H9 (cell line): ENCODE measurements at regions not wholly inside any gene's neighbourhood (a gene's known extent, or its start where the extent isn't known, plus 50 kb on each side); places are given as distances from the start of the nearest gene placed in this dataset.
"Not testable (repeated sequence)": the region's sequence is repeated elsewhere in the genome, so short reads cannot be mapped to it uniquely, and the experiment has no call there.

Experiments
- DNase-seq: peaks from one replicate; pipeline ENCODE4 v3.0.0-alpha.2; 2017
- H2AFZ ChIP-seq: one replicate; pipeline ENCODE4 v1.6.1; 2013; ENCODE audit warnings: mild to moderate bottlenecking, low read length, control low read depth, moderate library complexity
- H2AK5ac ChIP-seq: 2 replicates; pipeline ENCODE4 v1.6.1; 2013; ENCODE audit warnings: low read length, control low read depth, mixed read lengths; ENCODE audit not compliant: insufficient read length
- H2BK120ac ChIP-seq: one replicate; pipeline ENCODE4 v1.6.1; 2013; ENCODE audit warnings: low read depth, mild to moderate bottlenecking, low read length, control low read depth, inconsistent platforms; ENCODE audit not compliant: poor library complexity, severe bottlenecking
- H2BK12ac ChIP-seq: 2 replicates; pipeline ENCODE4 v1.6.1; 2013; ENCODE audit warnings: low read length, control low read depth, mixed read lengths, low read depth; ENCODE audit not compliant: insufficient read length
- H2BK15ac ChIP-seq: 2 replicates; pipeline ENCODE4 v1.6.1; 2013; ENCODE audit warnings: low read depth, low read length, control low read depth
- H2BK20ac ChIP-seq: one replicate; pipeline ENCODE4 v1.6.1; 2013; ENCODE audit warnings: low read depth, mild to moderate bottlenecking, low read length, control low read depth, inconsistent platforms; ENCODE audit not compliant: poor library complexity, severe bottlenecking
- H2BK5ac ChIP-seq: 2 replicates; pipeline ENCODE4 v1.6.1; 2013; ENCODE audit warnings: low read length, control low read depth, mixed read lengths; ENCODE audit not compliant: insufficient read length
- H3K14ac ChIP-seq: 2 replicates; pipeline ENCODE4 v1.6.1; 2013; ENCODE audit warnings: low read length, control low read depth; ENCODE audit not compliant: insufficient read depth
- H3K18ac ChIP-seq: 2 replicates; pipeline ENCODE4 v1.6.1; 2013; ENCODE audit warnings: low read depth, mild to moderate bottlenecking, mixed read lengths, low read length, control low read depth; ENCODE audit not compliant: insufficient read length
- H3K23ac ChIP-seq: 2 replicates; pipeline ENCODE4 v1.6.1; 2013; ENCODE audit warnings: low read length, control low read depth, mixed read lengths, low read depth; ENCODE audit not compliant: insufficient read length
- H3K23me2 ChIP-seq: 2 replicates; pipeline ENCODE4 v1.6.1; 2013; ENCODE audit warnings: low read depth, mild to moderate bottlenecking, mixed read lengths, low read length, control low read depth; ENCODE audit not compliant: insufficient read length, poor library complexity, severe bottlenecking
- H3K27ac ChIP-seq: 2 replicates; pipeline ENCODE4 v1.5.1; 2013; ENCODE audit warnings: low read length, control low read depth, mixed read lengths, low read depth; ENCODE audit not compliant: insufficient read length
- H3K27me3 ChIP-seq: 2 replicates; pipeline ENCODE4 v1.6.1; 2013; ENCODE audit warnings: low read length, control low read depth, inconsistent platforms; ENCODE audit not compliant: insufficient read depth
- H3K4ac ChIP-seq: 2 replicates; pipeline ENCODE4 v1.6.1; 2013; ENCODE audit warnings: low read depth, mild to moderate bottlenecking, control low read depth, inconsistent platforms, low read length, moderate library complexity
- H3K4me1 ChIP-seq: 2 replicates; pipeline ENCODE4 v1.6.1; 2013; ENCODE audit warnings: low read length, control low read depth, inconsistent platforms; ENCODE audit not compliant: insufficient read depth
- H3K4me2 ChIP-seq: 2 replicates; pipeline ENCODE4 v1.6.1; 2013; ENCODE audit warnings: low read length, control low read depth, mixed read lengths; ENCODE audit not compliant: insufficient read length, insufficient read depth
- H3K56ac ChIP-seq: 2 replicates; pipeline ENCODE4 v1.6.1; 2013; ENCODE audit warnings: low read depth, mild to moderate bottlenecking, mixed read lengths, low read length, control low read depth; ENCODE audit not compliant: insufficient read length
- H3K79me1 ChIP-seq: 2 replicates; pipeline ENCODE4 v1.6.1; 2013; ENCODE audit warnings: low read depth, mild to moderate bottlenecking, moderate library complexity, low read length, control low read depth, inconsistent platforms; ENCODE audit not compliant: insufficient read depth, poor library complexity, severe bottlenecking
- H3K79me2 ChIP-seq: 2 replicates; pipeline ENCODE4 v1.6.1; 2013; ENCODE audit warnings: low read length, control low read depth, inconsistent platforms; ENCODE audit not compliant: insufficient read depth
- H3K9ac ChIP-seq: 2 replicates; pipeline ENCODE4 v1.6.1; 2013; ENCODE audit warnings: low read length, control low read depth, mixed read lengths; ENCODE audit not compliant: insufficient read length; ENCODE audit errors: extremely low read depth
- H3K9me3 ChIP-seq: one replicate; pipeline ENCODE4 v1.6.1; 2013; ENCODE audit warnings: low read depth, low read length, inconsistent platforms; ENCODE audit not compliant: control insufficient read depth
- H3T11ph ChIP-seq: one replicate; pipeline ENCODE4 v1.6.1; 2013; ENCODE audit warnings: mild to moderate bottlenecking, low read length, control low read depth, inconsistent platforms
- H4K20me1 ChIP-seq: one replicate; pipeline ENCODE4 v1.6.1; 2013; ENCODE audit not compliant: control insufficient read depth, insufficient read length, insufficient read depth
- H4K5ac ChIP-seq: 2 replicates; pipeline ENCODE4 v1.6.1; 2013; ENCODE audit warnings: low read depth, mild to moderate bottlenecking, mixed read lengths, low read length, control low read depth; ENCODE audit not compliant: insufficient read length
- H4K8ac ChIP-seq: replicated peaks from 2 replicates; pipeline ENCODE4 v1.6.1; 2013; ENCODE audit warnings: low read length, control low read depth, mixed read lengths, low read depth; ENCODE audit not compliant: insufficient read length
- H4K91ac ChIP-seq: 2 replicates; pipeline ENCODE4 v1.6.1; 2013; ENCODE audit warnings: low read depth, mild to moderate bottlenecking, moderate library complexity, mixed read lengths, low read length, control low read depth; ENCODE audit not compliant: insufficient read length
- H3K27ac Mint-ChIP-seq, 3 experiments: 2 replicates in 2 of 3; 3 replicates in 1 of 3; pipeline ENCODE4 v1.8.0; 2020 to 2021; ENCODE audit warnings: mixed read lengths in 3 of 3, mild to moderate bottlenecking in 1 of 3, moderate library complexity in 1 of 3
- H3K27me3 Mint-ChIP-seq: 2 replicates; pipeline ENCODE4 v1.8.0; 2021; ENCODE audit warnings: low read depth, mild to moderate bottlenecking, moderate library complexity, mixed read lengths
- H3K36me3 Mint-ChIP-seq, 3 experiments: 2 replicates in 2 of 3; 3 replicates in 1 of 3; pipeline ENCODE4 v1.8.0; 2020 to 2021; ENCODE audit warnings: low read depth in 3 of 3, mixed read lengths in 3 of 3; ENCODE audit not compliant: insufficient read depth in 1 of 3
- H3K4me1 Mint-ChIP-seq, 2 experiments: 2 replicates each; pipeline ENCODE4 v1.8.0; 2020; ENCODE audit warnings: mixed read lengths in 2 of 2
- H3K4me3 Mint-ChIP-seq, 2 experiments: 2 replicates in 1 of 2; 3 replicates in 1 of 2; pipeline ENCODE4 v1.8.0; 2020 to 2021; ENCODE audit warnings: mild to moderate bottlenecking in 2 of 2, mixed read lengths in 2 of 2, moderate library complexity in 1 of 2
- H3K9me3 Mint-ChIP-seq, 2 experiments: 2 replicates in 1 of 2; 3 replicates in 1 of 2; pipeline ENCODE4 v1.8.0; 2020; ENCODE audit warnings: mild to moderate bottlenecking in 2 of 2, mixed read lengths in 2 of 2, moderate library complexity in 1 of 2
- WGBS: extraction: QIAGEN DNeasy Blood & Tissue Kit; methylation state at CpG from one replicate; pipeline ENCODE4 v1.1.7; 2013; ENCODE audit warnings: missing lambda C conversion rate, low lambda C conversion rate, mixed read lengths; ENCODE audit not compliant: insufficient read length; ENCODE audit errors: extremely low coverage; 5-methylcytosine and 5-hydroxymethylcytosine counted together

- not testable (repeated sequence) for H2AFZ ChIP-seq, H2BK12ac ChIP-seq, H3K27me3 ChIP-seq, H3K4ac ChIP-seq, H3K4me3 Mint-ChIP-seq, H3K4me1 Mint-ChIP-seq, H4K91ac ChIP-seq, H2BK5ac ChIP-seq, DNase-seq, H3K4me1 ChIP-seq, H2AK5ac ChIP-seq, H3K23me2 ChIP-seq, H3K27ac ChIP-seq, H3K27ac Mint-ChIP-seq, H3K27me3 Mint-ChIP-seq, H3K79me2 ChIP-seq, H2BK15ac ChIP-seq, H4K8ac ChIP-seq, H3T11ph ChIP-seq, H3K56ac ChIP-seq, H3K14ac ChIP-seq, H3K18ac ChIP-seq, H4K5ac ChIP-seq, H3K9me3 ChIP-seq, H3K79me1 ChIP-seq, H2BK120ac ChIP-seq, H3K4me2 ChIP-seq, H3K23ac ChIP-seq, H3K9ac ChIP-seq, H2BK20ac ChIP-seq, H4K20me1 ChIP-seq
- WGBS, result no CpG with 5 or more reads among the region's 3 CpGs
- peaks cover 7 to 32% (median 13%) of the 10 kb centered on the region in 3 experiments for H3K36me3 Mint-ChIP-seq
- H3K9me3 Mint-ChIP-seq, result peaks cover 34 to 37% of the 10 kb centered on the region in 2 experiments
Measured at GRCh38 chrX:835857-836256, 205.3 kb downstream of the SHOX start.
